ENCODE measurements at regions not wholly inside any gene's neighbourhood (a gene's known extent, or its start where the extent isn't known, plus 50 kb on each side); places are given as distances from the start of the nearest gene placed in this dataset.

DNA sequence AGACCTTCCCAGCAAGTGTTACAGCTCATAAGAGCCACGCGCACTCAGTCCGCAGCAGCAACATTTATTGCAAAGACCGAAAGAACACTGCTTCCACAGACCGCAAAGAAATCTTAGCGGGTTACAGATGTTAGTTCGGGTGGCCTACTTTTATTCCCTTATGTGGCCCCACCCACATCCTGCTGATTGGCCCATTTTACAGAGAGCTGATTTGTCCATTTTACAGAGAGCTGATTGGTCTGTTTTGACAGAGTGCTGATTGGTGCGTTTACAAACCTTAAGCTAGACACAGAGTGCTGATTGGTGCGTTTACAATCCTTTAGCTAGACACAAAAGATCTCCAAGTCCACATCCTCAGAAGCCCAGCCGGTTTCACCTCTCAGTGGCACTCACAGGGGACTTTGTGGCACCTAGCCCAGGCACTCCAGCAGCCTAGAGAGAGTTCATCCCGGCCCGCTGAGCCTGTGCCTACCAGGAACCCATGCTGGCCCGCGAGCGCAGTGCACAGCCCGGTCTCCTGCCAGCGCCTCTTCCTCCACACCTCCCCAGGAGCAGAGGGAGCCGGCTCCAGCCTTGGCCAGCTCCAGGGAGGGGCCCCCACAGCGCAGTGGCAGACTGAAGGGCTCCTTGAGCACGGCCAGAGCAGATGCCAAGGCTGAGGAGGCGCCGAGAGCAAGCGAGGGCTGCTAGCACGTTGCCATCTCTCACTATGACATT is 244.3 kb upstream of the TSHZ2 start:
- DNase-seq (ENCODE audit: low spot score), result no peak

DNA sequence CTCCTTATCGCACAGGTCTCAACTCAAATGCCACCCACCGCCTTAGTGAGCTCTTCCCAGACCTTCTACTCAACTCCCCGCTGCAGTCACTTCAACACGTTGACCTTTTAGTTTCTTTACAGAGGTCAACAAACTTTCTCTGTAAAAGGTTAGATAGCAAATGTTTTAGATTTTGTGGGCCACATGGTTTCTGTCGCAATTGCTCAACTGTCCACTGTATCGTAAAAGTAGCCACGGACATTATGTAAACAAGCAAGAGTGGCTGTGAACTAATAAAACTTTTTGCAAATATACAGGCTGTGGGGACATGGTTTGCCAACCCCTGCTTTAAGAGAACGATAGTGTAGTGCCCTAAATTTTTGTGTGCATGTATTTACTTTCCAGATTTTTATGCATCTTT is 247.6 kb upstream of the TSHZ2 start:
- no peak for DNase-seq (ENCODE audit: low spot score)

DNA sequence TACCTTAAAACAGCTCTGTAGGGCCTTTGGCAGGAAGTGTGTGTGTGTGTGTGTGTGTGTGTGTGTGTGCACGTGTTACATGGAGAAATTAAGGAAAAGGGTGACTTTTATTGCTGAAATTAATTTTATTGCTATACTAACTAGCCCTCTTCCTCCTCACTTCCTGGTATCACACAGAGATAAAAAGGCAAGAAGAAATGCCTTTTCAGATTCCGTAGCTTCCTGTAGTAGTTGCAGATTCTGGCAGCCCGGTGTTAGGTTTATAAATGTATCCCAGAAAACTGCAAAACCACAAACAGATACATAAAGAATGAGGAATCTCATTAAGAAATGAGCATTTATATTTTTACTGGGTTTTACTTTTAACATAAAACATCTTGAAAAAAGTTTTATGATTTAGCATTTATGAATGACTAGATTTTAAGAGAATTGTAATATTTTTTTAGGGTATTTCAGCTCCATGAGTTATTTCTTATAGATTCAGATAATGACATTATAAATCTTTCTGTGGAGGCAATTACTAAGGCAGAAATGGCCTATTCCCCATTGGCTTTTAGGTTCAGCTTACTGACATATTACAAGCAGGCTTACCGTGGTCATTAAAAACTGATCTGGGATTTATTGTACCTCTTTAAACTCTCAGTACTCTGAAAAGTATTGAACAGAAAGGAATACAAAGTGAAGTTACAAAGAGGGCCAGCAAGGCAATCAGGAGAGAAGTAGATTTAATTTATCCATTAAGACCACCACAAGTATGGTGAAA is 249.1 kb upstream of the TSHZ2 start:
- DNase-seq (ENCODE audit: low spot score), result no peak

DNA sequence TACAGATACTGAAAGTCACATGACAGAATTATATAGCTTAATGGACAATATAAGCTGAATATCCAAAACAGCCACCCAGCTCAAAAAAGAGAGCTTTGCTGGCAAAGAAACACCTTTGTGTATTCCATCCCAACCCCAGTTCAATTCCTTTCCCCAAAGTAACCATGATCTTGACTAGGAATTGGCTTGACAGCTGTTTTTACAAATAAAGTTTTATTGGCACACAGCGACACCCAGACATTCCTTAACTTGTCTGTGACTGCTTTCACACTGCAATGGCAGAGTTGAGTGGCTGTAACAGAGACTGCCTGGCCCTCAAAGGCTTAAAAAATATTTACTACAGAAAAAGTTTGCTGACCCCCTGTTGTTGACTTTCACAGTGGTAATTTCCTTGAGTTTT is 264.0 kb upstream of the TSHZ2 start:
- no peak for DNase-seq (ENCODE audit: low spot score)

DNA sequence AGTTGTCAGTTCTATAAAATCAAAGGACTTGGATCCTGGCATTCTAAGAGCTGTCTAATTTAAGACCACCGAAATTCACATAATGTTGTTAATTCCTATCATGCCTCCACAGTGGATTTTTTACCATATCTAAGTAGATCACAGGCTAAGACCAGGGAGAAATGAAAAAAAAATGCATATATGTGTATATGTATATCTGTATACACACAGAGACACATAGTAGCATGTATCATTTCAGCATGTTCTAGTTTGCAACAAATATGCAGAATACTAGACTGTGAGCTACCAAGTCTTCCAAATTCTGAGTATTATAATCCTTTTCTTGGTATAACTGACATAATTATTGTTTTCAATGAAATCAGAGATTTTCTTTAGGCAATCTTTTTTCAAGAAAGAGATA is 267.6 kb upstream of the TSHZ2 start:
- no peak for DNase-seq (ENCODE audit: low spot score)

DNA sequence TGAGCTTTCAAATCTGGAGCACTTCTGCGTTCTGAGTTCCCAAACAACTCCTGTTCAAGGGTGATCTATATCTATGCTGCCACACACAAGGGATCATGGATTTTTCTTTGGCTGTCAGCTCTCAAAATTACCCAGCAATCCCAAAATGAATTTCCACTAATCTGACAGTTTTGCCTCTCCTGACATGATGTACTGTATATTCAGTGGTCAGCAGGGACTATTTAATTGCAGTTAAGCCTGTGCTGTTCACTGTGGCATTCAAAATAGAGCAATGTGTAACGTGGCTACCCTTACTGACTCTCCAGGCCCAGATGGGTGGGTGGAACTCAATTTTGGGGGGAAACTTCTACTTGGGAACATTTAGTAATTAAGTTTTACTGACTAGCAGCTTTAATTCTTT is 283.8 kb upstream of the TSHZ2 start:
- no peak for DNase-seq (ENCODE audit: low spot score)

DNA sequence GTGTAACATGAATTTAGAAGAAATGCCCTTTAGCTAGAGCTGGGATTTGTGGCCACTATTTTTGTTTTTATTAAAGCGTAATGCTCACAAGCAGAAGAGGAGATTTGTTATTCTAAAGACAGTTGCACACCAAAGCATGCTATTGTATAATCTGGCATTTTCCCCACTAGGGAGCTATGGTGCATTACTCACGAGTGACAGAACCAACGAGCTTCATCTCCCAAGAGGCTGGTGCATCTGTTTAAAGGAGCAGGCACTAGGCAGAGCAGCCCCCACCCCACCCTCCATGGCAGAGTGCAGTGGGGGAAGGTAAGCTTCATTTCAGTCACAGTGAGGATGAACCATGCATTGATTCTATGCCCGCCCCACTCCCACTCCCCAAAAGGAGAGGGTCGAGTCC is 287.3 kb upstream of the TSHZ2 start:
- no peak for DNase-seq (ENCODE audit: low spot score)

DNA sequence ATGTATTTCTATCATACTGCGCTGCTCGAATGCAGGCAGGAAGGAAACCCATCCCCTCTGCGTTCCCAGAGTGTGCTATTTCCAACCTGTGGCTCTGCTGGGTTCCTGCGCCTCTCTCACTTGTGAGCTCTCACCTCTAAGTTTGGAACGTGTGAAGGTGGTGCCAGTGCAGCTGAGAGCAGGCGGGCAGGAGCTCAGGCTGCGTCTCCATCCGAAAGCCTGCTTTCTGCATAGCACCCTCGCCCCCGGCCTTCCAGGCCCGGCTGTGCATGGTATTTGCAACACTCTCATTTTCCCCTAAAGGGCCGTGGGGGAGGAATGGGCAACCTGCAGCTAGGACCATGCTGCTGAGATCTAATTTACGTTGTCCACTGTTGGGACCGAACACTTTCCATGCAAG is 288.0 kb upstream of the TSHZ2 start:
- DNase-seq (ENCODE audit: low spot score), result no peak

DNA sequence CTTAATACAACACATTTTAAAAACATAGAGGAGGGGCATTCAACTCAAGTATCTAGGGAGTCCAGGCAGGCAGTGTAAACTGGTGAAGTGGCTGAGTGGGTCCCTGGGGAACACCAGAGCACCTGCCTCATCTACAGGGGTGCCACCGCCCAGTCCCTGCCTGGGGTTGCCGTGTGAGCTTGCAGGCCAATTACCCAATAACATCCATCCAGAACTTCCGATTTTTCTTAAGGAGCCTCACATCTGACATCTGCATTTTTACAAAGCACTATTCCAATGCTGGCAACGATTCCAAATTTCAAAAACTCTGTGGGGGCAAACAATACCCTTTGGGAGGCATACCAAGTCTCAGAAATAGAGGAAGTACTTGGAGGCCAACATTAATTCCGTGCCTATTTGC is 288.4 kb upstream of the TSHZ2 start:
- DNase-seq (ENCODE audit: low spot score), result no peak

DNA sequence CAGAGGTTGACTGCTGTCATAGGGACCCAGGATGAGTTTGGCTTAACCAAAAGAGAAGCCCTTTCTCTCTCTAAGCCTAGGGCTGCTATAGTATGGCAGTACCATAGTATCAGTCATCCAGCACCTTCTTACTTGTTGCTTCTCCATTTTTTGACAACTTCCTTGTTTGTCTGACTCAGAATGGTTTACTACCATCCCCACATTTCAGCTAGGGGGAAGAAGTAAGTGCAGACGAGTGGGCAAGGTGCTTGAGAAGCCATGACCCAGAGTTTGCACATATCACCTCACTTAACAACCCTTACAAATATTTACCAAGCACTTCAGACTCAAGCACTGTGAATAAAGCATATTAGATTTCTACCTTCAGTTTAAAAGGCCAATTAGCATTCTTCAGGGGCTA is 289.9 kb upstream of the TSHZ2 start:
- DNase-seq (ENCODE audit: low spot score), result no peak

DNA sequence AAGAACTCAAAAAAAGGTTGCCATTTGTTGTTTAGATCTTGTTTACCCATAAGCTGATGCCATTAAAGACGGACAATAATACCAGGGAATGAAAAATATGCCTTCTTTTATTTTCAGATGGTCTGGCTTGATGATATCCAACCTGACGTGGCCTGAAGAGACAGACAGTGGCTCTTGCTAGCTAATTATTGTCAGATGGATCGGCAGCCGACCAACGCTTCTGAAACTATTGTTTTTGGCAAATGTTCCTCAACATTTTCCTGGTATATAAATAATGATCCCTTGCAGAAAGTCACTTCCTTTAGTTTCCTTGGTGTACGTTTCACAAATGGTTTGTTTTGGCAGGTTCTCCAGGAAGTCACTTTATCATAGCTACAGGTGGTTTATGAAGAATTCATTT is 290.9 kb upstream of the TSHZ2 start:
- DNase-seq (ENCODE audit: low spot score), result no peak

DNA sequence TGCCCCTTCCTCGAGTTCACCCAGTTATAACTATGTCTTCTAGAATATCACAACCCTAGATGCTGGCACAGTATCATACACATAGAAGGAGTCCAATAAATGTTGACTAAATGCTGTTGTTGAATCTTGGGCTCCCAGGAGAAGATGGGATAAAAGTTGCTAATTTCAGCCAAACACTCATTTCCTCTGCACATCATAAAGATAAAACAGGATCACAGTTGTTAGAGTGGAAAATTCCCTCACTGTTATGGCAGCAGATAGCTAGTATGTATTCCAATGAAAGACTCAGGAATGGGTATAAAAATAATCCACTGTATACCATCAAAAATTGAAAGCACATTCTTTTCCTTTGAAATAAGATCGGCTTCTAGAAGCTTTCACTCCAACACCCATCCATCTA is 294.9 kb upstream of the TSHZ2 start:
- DNase-seq (ENCODE audit: low spot score), result no peak

DNA sequence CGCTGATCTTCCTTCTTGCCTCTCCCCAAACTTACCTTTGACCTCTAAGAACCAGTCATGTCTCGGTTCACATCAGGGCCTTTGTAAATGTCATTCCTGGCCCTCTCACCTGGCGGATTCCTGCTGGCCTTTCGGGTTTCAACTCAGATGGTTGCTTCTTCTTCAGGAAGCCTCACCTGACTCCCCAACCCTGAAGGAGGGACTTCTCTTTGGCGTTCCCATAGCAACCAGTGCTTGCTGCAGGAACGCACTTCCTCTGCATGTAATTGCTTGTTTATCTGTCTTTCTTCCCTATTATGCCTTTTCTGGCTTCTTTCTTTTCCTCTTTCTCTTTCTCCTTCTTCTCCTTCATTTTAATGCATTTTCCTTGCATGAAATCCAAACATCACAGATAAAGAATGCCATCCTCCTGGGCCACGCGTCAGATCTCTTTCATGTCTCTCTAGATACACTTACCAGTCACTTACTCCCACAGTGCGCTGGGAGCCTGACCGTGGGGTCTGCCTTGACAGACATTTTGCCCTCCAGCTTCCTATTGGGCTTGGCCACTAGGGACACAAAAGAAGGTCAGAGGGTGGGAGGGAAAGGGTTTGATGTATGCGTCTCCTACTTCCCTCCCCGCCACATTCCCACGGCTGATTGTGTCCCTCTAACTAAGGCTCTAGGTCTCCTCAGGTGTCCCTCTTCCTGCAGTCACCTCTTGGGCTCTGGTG is 295.7 kb upstream of the TSHZ2 start:
- no peak for DNase-seq (ENCODE audit: low spot score)

DNA sequence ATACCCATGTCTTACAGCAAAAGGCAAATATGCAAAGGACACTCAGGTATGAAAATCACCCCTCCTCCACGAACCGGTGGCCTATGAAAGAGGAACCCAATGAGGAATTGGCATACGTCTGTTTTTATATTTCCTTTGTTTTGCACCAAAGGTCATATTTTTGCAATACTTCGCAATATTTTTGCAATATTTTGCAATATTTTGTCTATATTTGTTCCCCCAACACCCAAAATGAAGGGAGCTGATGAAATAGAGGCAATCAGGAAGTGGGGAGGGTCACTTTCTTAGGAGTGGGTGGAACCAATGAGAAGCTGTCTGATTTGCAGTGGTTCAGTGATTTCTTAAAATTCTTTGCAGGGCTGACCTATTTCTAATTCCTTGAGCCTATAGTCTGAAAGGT is 296.8 kb upstream of the TSHZ2 start:
- no peak for DNase-seq (ENCODE audit: low spot score)

DNA sequence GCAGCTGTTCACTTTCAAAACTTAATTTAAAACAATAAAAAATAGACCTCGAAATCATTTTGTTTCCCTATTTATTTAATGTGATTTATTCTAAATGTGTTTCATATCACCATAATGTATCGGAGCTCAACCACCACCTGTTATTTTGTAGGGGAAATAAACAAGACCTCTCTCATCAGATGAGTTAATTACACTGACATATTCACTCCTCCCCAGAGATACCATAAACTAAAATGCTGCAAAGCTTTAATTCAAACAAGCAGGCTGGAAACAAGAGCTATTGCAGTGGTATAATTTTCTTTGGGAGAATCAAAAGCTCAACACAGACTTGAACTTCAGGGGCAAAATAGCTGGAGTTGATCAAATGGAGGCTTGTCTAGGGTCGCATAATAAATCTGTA is 303.5 kb upstream of the TSHZ2 start:
- no peak for DNase-seq (ENCODE audit: low spot score)

DNA sequence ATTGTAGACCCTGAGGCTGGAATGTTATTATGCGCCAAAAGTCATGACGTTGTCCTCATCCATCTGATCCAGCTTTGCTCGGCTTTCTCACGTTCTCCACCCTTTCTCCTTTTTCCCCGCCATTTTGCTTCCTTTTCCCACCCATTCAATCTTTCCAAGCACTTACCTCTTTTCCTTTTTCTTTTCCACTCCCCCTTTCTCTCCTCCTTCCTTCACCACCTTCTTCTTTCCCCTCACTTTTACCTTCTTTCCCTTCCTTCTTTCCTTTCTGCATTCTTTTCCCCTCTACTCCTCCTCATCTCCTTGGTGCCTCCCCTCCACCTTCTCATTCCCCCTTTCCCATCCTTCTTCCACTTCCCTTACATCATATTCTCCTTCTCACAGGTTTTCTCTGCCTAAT is 304.8 kb upstream of the TSHZ2 start:
- DNase-seq (ENCODE audit: low spot score), result no peak

DNA sequence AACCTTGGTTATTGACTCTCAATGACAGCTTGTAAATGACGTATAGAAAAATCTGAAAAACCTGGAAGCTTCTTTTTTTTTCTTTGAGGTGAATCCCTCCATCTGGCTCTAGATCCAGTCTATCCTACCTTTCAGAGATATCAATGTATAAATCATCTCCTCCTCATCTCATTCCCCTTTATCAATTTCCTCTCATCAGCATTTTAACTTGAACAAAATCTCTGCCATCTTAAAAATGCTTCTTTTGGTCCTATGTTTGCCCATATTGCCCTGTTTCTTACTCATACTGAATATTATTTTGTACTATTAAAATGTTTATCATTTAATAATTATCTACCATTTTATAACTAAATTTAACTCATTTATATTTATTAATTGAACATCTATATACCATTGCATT is 306.7 kb upstream of the TSHZ2 start:
- DNase-seq (ENCODE audit: low spot score), result no peak

DNA sequence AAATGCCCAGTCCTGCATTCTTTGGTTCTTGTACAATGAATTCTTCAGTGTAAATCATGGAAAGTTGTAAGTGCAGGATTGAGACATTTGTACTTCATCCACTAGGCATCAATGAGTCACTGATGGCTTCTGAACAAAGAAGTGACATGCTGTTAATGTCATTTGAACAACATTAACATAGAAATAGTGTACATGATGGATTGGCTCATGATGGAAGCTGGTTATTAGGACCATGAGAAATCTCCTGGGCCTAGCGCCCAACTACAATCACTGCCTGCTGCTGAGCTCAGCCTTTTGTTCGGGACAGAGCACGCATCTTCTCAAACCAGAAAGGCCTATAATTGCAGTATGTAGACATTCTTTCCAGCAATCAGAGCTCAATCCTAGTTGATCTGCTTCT is 316.8 kb upstream of the TSHZ2 start:
- DNase-seq (ENCODE audit: low spot score), result no peak

DNA sequence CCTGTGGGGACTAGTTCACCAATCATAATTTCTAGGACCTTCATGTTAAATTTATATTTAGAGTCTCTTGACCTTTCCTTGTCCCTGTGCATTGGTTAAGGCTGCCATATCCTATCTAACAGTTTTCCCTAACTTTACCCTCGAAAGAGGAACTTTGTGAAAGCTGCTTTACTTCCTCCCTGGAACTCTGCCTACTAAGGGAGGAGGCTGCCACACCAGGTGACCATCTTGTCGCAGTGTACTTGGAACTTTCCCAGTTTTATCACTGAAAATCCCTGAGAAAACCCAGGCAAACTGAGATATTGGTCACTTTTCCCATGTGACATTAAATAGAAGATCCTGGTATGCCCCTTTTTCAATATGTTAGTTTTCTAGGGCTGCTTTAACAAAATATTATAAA is 317.6 kb upstream of the TSHZ2 start:
- no peak for DNase-seq (ENCODE audit: low spot score)

DNA sequence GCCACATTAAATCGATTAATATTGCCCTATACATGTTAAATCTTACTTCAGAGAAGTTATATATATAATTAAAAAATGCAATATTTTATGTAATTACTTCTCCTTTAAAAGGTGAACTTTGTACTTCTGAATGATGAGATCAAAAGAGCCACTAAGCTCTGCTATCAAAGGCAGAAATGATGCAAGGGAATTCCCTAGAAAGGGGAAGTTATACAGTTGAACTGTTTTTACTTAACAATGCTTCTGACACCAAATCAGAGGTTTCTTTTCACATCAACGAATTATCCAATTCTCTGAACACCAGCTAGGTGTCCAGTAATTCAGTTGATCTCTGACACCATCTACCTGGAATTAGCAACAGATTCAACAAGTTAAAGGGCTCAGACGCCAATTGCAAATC is 319.9 kb upstream of the TSHZ2 start:
- no peak for DNase-seq (ENCODE audit: low spot score)

DNA sequence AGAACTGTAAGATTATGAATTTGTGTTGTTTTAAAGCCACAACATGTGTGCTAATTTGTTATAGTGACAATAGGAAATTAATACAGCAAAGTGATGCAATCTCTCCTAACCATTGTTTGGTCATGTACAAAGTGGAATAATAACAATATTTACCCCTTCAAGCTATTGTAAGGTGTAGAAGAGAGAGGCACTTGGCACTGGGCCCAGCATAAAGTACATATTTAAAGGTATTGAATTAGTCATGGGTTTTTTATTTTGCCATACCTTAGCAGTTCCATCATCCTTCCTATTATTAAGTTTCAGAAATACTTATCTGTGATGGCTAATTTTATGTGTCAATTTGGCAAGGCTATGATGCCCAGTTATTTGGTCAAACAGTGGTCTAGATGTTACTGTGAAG is 322.4 kb upstream of the TSHZ2 start:
- DNase-seq (ENCODE audit: low spot score), result no peak

DNA sequence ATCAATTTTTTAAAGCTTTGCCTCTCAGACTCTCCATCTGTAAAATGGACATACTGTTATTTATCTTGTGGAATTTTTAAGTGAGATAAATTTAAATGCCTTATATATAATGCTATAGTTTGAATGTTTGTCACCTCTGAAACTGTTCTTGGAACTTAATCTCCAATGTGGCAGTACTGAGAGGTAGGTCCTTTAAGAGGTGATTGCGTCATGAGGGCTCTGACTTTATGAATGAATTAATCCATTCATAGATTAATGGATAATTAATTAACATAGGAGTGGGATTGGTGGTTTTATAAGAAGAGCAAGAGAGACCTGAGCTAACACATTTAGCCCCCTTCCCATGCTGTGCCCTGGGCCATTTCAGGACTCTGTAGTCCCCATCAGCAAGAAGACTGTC is 326.3 kb upstream of the TSHZ2 start:
- DNase-seq (ENCODE audit: low spot score), result no peak

DNA sequence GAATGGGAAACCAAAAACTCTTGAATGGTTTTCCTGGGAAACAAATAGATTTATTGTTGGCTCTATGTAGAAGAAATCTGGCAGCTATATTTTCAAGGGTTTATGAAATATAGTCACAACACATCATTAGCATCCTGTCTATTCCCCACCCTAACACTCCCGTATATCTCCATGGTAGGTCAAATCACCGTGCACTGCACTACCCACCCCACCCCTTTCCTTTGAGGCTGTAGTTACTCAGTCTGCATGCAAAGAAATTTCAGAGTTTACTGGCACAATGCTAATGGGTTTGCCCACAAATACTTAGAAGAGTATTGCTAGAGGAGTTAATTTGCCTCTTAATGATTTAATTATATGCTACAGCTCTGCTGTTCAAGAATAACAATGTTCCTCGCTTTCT is 329.1 kb upstream of the TSHZ2 start:
- no peak for DNase-seq (ENCODE audit: low spot score)

All from ecto neural progenitor cell (in vitro differentiated cells).